ENCODE measurements at regions not wholly inside any gene's neighbourhood (a gene's known extent, or its start where the extent isn't known, plus 50 kb on each side); places are given as distances from the start of the nearest gene placed in this dataset.

DNA sequence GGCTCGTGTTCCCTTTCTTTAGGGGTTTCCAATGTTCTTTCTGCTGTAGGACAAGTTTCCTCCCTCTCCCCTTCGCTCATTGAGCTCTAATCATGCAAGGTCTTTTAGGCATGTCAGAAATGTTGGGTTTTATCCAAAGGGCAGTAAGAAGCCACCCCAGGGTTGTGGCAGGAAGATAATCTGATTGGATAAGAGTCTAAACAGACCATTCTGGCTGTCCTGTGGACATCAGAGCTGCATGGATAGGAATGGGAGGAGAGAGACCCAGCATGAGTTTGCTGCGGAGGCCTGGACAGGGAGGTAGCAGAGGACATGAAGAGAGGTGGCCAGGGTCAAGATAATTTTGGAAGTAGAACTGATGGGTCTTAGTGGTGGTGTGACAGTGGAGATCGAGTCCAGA, 88.2 kb downstream of the ACKR3 start:
- H4K20me1 ChIP-seq (replicated peaks in 1 of 2; ENCODE audit: control insufficient read depth in 1 of 2, insufficient read depth in 2 of 2, low read length in 2 of 2), result no peaks in the 10 kb centered on the region
- H2BK20ac ChIP-seq (ENCODE audit: low read length), result no peak overlapping the region
- ChIA-PET POLR2A (ENCODE audit: partially characterized antibody) (no interaction called here), CTCF (ENCODE audit: partially characterized antibody) (no interaction called here)
- H3K36me3 ChIP-seq (ENCODE audit: control insufficient read depth in 2 of 4, insufficient read depth in 4 of 4, low read length in 3 of 4), result no peaks in the 10 kb centered on the region
- no peaks in the 10 kb centered on the region for H3K79me1 ChIP-seq (ENCODE audit: low read depth, low read length)
- no peaks in the 10 kb centered on the region for H3K9me3 ChIP-seq (ENCODE audit: insufficient read depth in 2 of 2, low read depth in 1 of 2, low read length in 1 of 2)
- H3K56ac ChIP-seq (replicated peaks; ENCODE audit: insufficient read length, low read depth, low read length), result no peak overlapping the region
- H3K23me2 ChIP-seq (ENCODE audit: low read depth, low read length), result no peaks in the 10 kb centered on the region
- H3K14ac ChIP-seq (ENCODE audit: insufficient read length), result no peak overlapping the region
- no peak for DNase-seq (ENCODE audit: low read depth in 1 of 2, low spot score in 2 of 2)
- no peak overlapping the region for H3K4me2 ChIP-seq (ENCODE audit: insufficient read depth in 1 of 2, low read depth in 2 of 2, low read length in 2 of 2)
- H2BK5ac ChIP-seq (ENCODE audit: low read depth, low read length), result no peak overlapping the region
- H3K23ac ChIP-seq (ENCODE audit: insufficient read length), result no peak overlapping the region
- H2BK15ac ChIP-seq (ENCODE audit: low read length), result no peak overlapping the region
- H2BK120ac ChIP-seq (replicated peaks; ENCODE audit: low read depth, low read length), result no peak overlapping the region
- no peak for FAIRE-seq
- no peak overlapping the region for H3K4ac ChIP-seq (replicated peaks; ENCODE audit: insufficient read length, low read depth, low read length)
- H2BK12ac ChIP-seq (ENCODE audit: low read depth, low read length), result no peak overlapping the region
- no peak overlapping the region for H2AFZ ChIP-seq (ENCODE audit: low read length)
- no peak overlapping the region for H3K27ac ChIP-seq (ENCODE audit: low read depth, low read length)
- WGBS, 2 experiments (ENCODE audit: extremely low coverage in 1 of 2, insufficient coverage in 1 of 2, insufficient read length in 1 of 2, insufficient replicate concordance in 2 of 2, low coverage in 1 of 2, low lambda C conversion rate in 2 of 2, missing lambda C conversion rate in 1 of 2), result 88% methylated on average over 4 of the region's 4 CpGs; no CpG with 5 or more reads in 1 of the 2 experiments
- H3K4me1 ChIP-seq (replicated peaks in 1 of 4; ENCODE audit: control insufficient read depth in 3 of 4, insufficient read depth in 4 of 4, low read length in 3 of 4), result peaks cover 6 to 11% (median 10%) of the 10 kb centered on the region in 4 experiments; a peak in 6 of 7 replicates
- H3K9ac ChIP-seq (replicated peaks in 1 of 4; ENCODE audit: extremely low read depth in 1 of 4, low read depth in 3 of 4, low read length in 3 of 4), result no peak overlapping the region
- H3K4me3 ChIP-seq (ENCODE audit: extremely low read depth in 1 of 4, insufficient read depth in 2 of 4, low read depth in 3 of 4, low read length in 4 of 4), result no peak overlapping the region
- H3K27me3 ChIP-seq (replicated peaks in 1 of 4; ENCODE audit: control insufficient read depth in 3 of 4, extremely low read depth in 1 of 4, insufficient read depth in 3 of 4, low read length in 3 of 4), result no peaks in the 10 kb centered on the region
- no peak overlapping the region for H4K5ac ChIP-seq (ENCODE audit: insufficient read length, low read depth, low read length)
- no peak overlapping the region for H4K8ac ChIP-seq (ENCODE audit: extremely low read depth, insufficient read depth, low read length)
- no peak overlapping the region for H2AK5ac ChIP-seq (ENCODE audit: low read depth, low read length)
- H3K18ac ChIP-seq (ENCODE audit: extremely low read depth, low read length), result no peak overlapping the region
- H3K79me2 ChIP-seq (ENCODE audit: control insufficient read depth in 1 of 2, insufficient read depth in 2 of 2, low read length in 2 of 2), result no peaks in the 10 kb centered on the region
- no peak overlapping the region for H4K91ac ChIP-seq (replicated peaks; ENCODE audit: insufficient read length, low read length)
- TF ChIP-seq, protein P1, sequence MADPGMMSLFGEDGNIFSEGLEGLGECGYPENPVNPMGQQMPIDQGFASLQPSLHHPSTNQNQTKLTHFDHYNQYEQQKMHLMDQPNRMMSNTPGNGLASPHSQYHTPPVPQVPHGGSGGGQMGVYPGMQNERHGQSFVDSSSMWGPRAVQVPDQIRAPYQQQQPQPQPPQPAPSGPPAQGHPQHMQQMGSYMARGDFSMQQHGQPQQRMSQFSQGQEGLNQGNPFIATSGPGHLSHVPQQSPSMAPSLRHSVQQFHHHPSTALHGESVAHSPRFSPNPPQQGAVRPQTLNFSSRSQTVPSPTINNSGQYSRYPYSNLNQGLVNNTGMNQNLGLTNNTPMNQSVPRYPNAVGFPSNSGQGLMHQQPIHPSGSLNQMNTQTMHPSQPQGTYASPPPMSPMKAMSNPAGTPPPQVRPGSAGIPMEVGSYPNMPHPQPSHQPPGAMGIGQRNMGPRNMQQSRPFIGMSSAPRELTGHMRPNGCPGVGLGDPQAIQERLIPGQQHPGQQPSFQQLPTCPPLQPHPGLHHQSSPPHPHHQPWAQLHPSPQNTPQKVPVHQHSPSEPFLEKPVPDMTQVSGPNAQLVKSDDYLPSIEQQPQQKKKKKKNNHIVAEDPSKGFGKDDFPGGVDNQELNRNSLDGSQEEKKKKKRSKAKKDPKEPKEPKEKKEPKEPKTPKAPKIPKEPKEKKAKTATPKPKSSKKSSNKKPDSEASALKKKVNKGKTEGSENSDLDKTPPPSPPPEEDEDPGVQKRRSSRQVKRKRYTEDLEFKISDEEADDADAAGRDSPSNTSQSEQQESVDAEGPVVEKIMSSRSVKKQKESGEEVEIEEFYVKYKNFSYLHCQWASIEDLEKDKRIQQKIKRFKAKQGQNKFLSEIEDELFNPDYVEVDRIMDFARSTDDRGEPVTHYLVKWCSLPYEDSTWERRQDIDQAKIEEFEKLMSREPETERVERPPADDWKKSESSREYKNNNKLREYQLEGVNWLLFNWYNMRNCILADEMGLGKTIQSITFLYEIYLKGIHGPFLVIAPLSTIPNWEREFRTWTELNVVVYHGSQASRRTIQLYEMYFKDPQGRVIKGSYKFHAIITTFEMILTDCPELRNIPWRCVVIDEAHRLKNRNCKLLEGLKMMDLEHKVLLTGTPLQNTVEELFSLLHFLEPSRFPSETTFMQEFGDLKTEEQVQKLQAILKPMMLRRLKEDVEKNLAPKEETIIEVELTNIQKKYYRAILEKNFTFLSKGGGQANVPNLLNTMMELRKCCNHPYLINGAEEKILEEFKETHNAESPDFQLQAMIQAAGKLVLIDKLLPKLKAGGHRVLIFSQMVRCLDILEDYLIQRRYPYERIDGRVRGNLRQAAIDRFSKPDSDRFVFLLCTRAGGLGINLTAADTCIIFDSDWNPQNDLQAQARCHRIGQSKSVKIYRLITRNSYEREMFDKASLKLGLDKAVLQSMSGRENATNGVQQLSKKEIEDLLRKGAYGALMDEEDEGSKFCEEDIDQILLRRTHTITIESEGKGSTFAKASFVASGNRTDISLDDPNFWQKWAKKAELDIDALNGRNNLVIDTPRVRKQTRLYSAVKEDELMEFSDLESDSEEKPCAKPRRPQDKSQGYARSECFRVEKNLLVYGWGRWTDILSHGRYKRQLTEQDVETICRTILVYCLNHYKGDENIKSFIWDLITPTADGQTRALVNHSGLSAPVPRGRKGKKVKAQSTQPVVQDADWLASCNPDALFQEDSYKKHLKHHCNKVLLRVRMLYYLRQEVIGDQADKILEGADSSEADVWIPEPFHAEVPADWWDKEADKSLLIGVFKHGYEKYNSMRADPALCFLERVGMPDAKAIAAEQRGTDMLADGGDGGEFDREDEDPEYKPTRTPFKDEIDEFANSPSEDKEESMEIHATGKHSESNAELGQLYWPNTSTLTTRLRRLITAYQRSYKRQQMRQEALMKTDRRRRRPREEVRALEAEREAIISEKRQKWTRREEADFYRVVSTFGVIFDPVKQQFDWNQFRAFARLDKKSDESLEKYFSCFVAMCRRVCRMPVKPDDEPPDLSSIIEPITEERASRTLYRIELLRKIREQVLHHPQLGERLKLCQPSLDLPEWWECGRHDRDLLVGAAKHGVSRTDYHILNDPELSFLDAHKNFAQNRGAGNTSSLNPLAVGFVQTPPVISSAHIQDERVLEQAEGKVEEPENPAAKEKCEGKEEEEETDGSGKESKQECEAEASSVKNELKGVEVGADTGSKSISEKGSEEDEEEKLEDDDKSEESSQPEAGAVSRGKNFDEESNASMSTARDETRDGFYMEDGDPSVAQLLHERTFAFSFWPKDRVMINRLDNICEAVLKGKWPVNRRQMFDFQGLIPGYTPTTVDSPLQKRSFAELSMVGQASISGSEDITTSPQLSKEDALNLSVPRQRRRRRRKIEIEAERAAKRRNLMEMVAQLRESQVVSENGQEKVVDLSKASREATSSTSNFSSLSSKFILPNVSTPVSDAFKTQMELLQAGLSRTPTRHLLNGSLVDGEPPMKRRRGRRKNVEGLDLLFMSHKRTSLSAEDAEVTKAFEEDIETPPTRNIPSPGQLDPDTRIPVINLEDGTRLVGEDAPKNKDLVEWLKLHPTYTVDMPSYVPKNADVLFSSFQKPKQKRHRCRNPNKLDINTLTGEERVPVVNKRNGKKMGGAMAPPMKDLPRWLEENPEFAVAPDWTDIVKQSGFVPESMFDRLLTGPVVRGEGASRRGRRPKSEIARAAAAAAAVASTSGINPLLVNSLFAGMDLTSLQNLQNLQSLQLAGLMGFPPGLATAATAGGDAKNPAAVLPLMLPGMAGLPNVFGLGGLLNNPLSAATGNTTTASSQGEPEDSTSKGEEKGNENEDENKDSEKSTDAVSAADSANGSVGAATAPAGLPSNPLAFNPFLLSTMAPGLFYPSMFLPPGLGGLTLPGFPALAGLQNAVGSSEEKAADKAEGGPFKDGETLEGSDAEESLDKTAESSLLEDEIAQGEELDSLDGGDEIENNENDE (IDR thresholded peaks at IDR 0.05; ENCODE audit: insufficient replicate concordance, low read length), result no peak

Data from H1 (cell line).